ENCODE measurements at regions not wholly inside any gene's neighbourhood (a gene's known extent, or its start where the extent isn't known, plus 50 kb on each side); places are given as distances from the start of the nearest gene placed in this dataset.
"Not testable (repeated sequence)": the region's sequence is repeated elsewhere in the genome, so short reads cannot be mapped to it uniquely, and the experiment has no call there.

- TF ChIP-seq CTCF, POLR2A (IDR thresholded peaks at IDR 0.05): not testable (repeated sequence)
These were observed 4145.6 kb upstream of the TPTE start for GRCh38 chr21:6375776-6376175.

Data from thyroid gland (tissue), 4 donors.